Motor neuron (in vitro differentiated cells): ENCODE measurements at regions not wholly inside any gene's neighbourhood (a gene's known extent, or its start where the extent isn't known, plus 50 kb on each side); places are given as distances from the start of the nearest gene placed in this dataset.

Experiments used
- ATAC-seq, 8 experiments: fragments of 200-7000 bp; cut with Tn5 transposase; replicated peaks in 6 of 8; 2 replicates each; pipeline ENCODE4 v1.8.0; 2021; ENCODE audit warnings: mild to moderate bottlenecking in 8 of 8, moderate library complexity in 8 of 8
- H3K27ac ChIP-seq, 2 donors: fragments of 250-450 bp; sonication (Bioruptor Pico); 2 replicates each; pipeline ENCODE4 v1.9.0; 2021; ENCODE audit warnings: antibody characterized with exemption in 2 of 2, mild to moderate bottlenecking in 2 of 2, moderate library complexity in 1 of 2
- H3K4me1 ChIP-seq, 2 donors: fragments of 250-450 bp; sonication (Bioruptor Pico); replicated peaks in 1 of 2; 2 replicates each; pipeline ENCODE4 v1.6.1; 2021; ENCODE audit warnings: antibody characterized with exemption in 2 of 2, mild to moderate bottlenecking in 2 of 2, moderate library complexity in 1 of 2
- H3K4me3 ChIP-seq, 5 donors: fragments of 250-450 bp; sonication (Bioruptor Pico); 2 replicates each; pipeline ENCODE4 v1.9.0; 2021; ENCODE audit warnings: antibody characterized with exemption in 5 of 5, mild to moderate bottlenecking in 5 of 5, moderate library complexity in 4 of 5
- WGBS, 10 experiments: fragments of 450-650 bp; shearing (Covaris generic); methylation state at CpG; one replicate each; pipeline ENCODE4 v1.0.0; 2022; 5-methylcytosine and 5-hydroxymethylcytosine counted together
- in situ Hi-C, 9 experiments: fragments of 400-800 bp; cut with MboI; loops; one replicate each; pipeline ENCODE4 v1.15.0; 2021; ENCODE audit warnings: low sequenced_read_pairs in 9 of 9, low pct_unique_long_range_greater_than_20kb in 2 of 9; ENCODE audit not compliant: unreplicated experiment in 9 of 9

GRCh38 chr13:108031865-108032264 lies 183.5 kb downstream of the LIG4 start:
- 0 to 100% (median 61%) methylated on average over 1 to 4 of the region's 5 CpGs; no CpG with 5 or more reads in 1 of the 10 experiments for WGBS, 10 experiments
- Histone ChIP-seq H3K27ac (no peak overlapping the region), H3K4me1 (peaks cover 6 to 9% of the 10 kb centered on the region in 2 donors), H3K4me3 (no peak overlapping the region)
- peak in 1 of 8 experiments; percentile 60 for ATAC-seq
- in situ Hi-C loops: no loop called here

DNA sequence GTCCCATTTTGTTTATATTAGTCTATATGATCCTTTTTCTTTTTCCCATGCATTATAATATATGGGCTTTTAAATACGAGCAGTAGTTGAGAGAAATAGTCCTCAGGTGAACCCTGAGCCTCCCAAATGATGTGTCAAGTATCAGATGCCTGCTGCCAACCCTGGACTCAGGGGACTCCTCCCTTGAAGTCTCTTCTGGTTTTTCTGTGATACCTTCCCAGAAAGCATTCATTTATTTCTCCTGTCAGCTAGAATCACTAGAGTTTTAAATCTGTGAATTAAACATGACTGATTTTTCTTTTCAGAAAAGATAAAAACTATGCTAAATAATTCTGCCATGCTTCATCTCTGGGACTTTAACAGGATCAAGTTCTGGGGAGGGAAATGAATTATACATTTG lies 184.6 kb downstream of the LIG4 start:
- no peak overlapping the region for H3K4me3 ChIP-seq
- peaks cover 9 to 16% of the 10 kb centered on the region in 2 donors for H3K4me1 ChIP-seq
- ATAC-seq: no peak
- in situ Hi-C loops: no loop called here
- WGBS, 10 experiments: 0 to 100% (median 50%) methylated on average over 1 of the region's 1 CpG; no CpG with 5 or more reads in 3 of the 10 experiments
- no peak overlapping the region for H3K27ac ChIP-seq

DNA sequence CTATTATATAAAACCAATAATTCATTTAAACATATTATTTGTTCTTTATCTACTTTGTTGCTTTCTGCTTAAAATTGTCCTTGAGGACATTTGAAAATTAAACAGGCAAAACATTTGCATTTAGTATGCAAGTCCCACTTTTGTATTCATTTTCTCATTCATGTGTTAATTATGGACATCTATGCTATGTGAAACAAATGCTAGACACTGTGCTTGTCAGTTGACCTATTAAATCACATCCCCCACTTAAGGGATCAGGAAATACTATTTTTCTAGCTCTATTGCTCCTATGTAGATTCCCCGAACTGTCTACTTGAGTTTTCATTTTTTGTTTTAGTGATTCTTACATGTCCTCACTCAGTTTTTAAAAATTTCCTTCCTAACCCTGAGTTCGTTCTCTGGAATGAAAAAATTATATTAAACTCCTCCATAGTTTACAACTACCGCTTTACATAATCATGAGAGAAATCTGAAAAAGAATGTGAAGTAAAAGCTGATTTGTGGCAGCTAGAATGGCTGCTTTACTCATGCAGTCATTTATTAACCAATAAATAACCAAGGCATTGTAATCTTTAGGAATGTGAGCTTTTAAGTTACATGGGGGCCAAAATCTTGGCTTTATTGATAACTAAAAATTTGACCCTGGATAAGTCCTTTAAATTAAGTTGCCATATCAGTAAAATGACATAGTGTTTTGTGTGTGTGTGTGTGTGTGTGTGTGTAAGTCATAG lies 188.5 kb downstream of the LIG4 start:
- H3K4me3 ChIP-seq: no peak overlapping the region
- no peak overlapping the region for H3K27ac ChIP-seq
- H3K4me1 ChIP-seq: peaks cover 9 to 16% of the 10 kb centered on the region in 2 donors
- 0 to 84% (median 49%) methylated on average over 3 of the region's 3 CpGs for WGBS, 10 experiments
- ATAC-seq: peak in 1 of 8 experiments; percentile 50
- in situ Hi-C loops: no loop called here

DNA sequence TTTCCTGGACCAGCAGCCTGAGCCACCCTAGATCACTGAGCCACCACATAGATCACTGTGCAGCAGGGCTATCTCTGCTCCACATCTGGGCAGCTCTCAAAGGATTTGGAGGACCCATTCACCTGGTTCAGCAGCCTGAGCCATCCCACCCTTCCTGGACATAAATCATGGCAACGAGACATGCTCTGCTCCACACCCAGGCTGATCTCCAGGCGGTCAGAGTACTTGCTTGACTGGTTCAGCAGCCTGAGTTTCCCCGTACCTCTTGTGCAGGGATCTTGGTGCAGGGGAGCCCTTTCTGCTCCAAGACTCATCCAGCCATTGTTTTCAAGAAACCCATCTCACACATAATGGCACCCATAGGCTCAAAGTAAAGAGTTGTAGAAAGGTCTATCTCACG lies 195.3 kb downstream of the LIG4 start:
- in situ Hi-C loops: no loop called here
- 0 to 92% (median 71%) methylated on average over 1 to 4 of the region's 4 CpGs; no CpG with 5 or more reads in 1 of the 10 experiments for WGBS, 10 experiments
- H3K27ac ChIP-seq: no peak overlapping the region
- ATAC-seq: no peak
- H3K4me1 ChIP-seq: no peaks in the 10 kb centered on the region
- H3K4me3 ChIP-seq: no peak overlapping the region

- no peak overlapping the region for H3K4me3 ChIP-seq
- no peaks in the 10 kb centered on the region for H3K4me1 ChIP-seq
- H3K27ac ChIP-seq: no peak overlapping the region
- WGBS, 10 experiments: 0 to 100% (median 74%) methylated on average over 1 to 2 of the region's 2 CpGs; no CpG with 5 or more reads in 2 of the 10 experiments
- in situ Hi-C loops: no loop called here
- no peak for ATAC-seq
Measured at GRCh38 chr13:108018371-108018870, 196.9 kb downstream of the LIG4 start.

- ATAC-seq: no peak
- in situ Hi-C loops: no loop called here
- Histone ChIP-seq H3K4me3 (no peak overlapping the region), H3K27ac (no peak overlapping the region), H3K4me1 (no peaks in the 10 kb centered on the region)
- 27 to 95% (median 88%) methylated on average over 6 to 9 of the region's 9 CpGs for WGBS, 10 experiments
Measured at GRCh38 chr13:108006619-108007018, 208.7 kb downstream of the LIG4 start.

DNA sequence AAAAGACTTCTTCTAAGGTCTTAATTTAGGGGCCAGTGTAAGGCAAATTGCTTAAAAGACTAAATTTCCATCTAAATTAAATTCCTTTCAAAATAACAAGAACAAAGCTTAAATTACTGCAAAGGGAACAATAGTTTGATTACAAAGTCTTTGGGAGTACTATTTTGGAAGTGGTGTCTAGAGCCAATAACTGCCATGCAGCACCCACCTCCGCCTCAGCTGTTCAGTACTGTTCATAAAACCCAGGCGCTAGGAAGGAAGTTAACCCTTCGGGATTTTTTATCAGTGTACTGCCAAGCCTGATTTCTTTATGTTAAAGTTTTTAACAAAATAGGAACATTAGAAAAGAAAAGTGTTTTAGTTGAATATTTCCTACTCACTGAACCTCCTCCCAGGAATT lies 210.1 kb downstream of the LIG4 start:
- ATAC-seq: no peak
- Histone ChIP-seq H3K4me1 (no peaks in the 10 kb centered on the region), H3K4me3 (no peak overlapping the region), H3K27ac (no peak overlapping the region)
- 18 to 100% (median 82%) methylated on average over 1 to 3 of the region's 3 CpGs; no CpG with 5 or more reads in 1 of the 10 experiments for WGBS, 10 experiments
- in situ Hi-C loops: no loop called here

GRCh38 chr13:108003626-108004025 lies 211.7 kb downstream of the LIG4 start:
- in situ Hi-C loops: no loop called here

GRCh38 chr13:108000998-108001397 lies 214.3 kb downstream of the LIG4 start:
- no peak for ATAC-seq
- Histone ChIP-seq H3K4me1 (no peaks in the 10 kb centered on the region), H3K4me3 (no peak overlapping the region), H3K27ac (no peak overlapping the region)
- 11 to 100% (median 48%) methylated on average over 1 to 3 of the region's 3 CpGs; no CpG with 5 or more reads in 6 of the 10 experiments for WGBS, 10 experiments
- in situ Hi-C loops: no loop called here

More at GRCh38 chr13:108003626-108004025, 211.7 kb downstream of the LIG4 start:
- H3K4me1 ChIP-seq: no peaks in the 10 kb centered on the region
- no peak overlapping the region for H3K27ac ChIP-seq
- 0 to 100% (median 40%) methylated on average over 1 to 2 of the region's 3 CpGs; no CpG with 5 or more reads in 4 of the 10 experiments for WGBS, 10 experiments
- peak in 3 of 8 experiments; percentile 11 to 94 (median 28) for ATAC-seq
- H3K4me3 ChIP-seq: no peak overlapping the region

DNA sequence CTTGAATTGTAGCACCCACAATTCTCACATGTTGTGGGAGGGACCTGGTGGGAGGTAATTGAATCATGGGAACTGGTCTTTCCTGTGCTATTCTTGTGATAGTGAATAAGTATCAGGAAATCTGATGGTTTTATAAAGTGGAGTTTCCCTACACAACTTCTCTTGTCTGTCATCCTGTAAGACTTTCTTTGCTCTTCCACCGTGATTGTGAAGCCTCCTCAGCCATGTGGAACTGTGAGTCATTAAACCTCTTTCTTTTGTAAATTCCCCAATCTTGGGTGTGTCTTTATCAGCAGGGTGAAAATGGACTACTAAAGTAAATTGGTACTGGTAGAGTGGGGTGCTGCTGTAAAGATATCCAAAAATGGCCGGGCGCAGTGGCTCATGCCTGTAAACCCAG lies 215.6 kb downstream of the LIG4 start:
- in situ Hi-C loops: no loop called here
- Histone ChIP-seq H3K4me3 (no peak overlapping the region), H3K4me1 (no peaks in the 10 kb centered on the region), H3K27ac (no peak overlapping the region)
- ATAC-seq: no peak
- 0 to 100% (median 60%) methylated on average over 1 to 3 of the region's 3 CpGs; no CpG with 5 or more reads in 3 of the 10 experiments for WGBS, 10 experiments

GRCh38 chr13:107994137-107994536 lies 221.2 kb downstream of the LIG4 start:
- ATAC-seq: no peak
- no peak overlapping the region for H3K4me3 ChIP-seq
- in situ Hi-C loops: no loop called here
- H3K4me1 ChIP-seq: no peaks in the 10 kb centered on the region
- no peak overlapping the region for H3K27ac ChIP-seq

DNA sequence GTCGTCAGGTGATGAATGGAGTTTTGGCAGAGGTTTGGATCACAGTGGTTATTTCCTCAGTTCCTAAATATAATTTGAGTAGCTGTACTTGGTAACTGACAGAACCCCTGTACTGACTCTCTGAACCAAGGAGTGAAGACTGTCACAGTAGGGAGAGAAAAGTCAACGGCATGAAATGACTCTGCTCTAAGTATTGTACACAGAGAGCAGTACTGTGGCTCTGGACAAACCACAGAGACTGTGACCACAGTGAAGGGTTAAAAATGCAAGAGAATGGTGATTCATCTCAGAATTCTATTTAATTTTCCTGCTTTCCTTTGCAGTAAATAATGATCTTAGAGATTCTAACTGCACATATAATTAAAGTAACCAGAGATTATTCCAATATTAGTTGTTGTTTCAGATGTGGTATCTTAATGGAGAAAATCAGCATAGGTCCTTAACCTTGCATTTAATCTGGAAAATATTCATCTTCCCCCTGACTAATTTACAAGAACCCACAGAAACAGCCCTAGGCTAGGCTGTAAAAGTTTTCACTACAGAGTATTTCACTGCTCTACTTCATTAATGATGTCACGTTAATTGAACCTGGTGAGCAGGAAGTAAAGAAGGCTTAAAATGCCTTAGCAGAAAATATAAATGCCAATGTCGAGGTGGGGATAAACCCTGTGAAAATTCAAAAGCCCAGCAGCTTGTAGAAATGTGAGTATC lies 221.9 kb downstream of the LIG4 start:
- peak in 3 of 8 experiments; percentile 31 to 94 (median 67) for ATAC-seq
- H3K4me3 ChIP-seq: no peak overlapping the region
- H3K4me1 ChIP-seq: no peaks in the 10 kb centered on the region
- WGBS, 10 experiments: 4 to 83% (median 50%) methylated on average over 1 to 4 of the region's 4 CpGs
- in situ Hi-C loops: no loop called here
- no peak overlapping the region for H3K27ac ChIP-seq

DNA sequence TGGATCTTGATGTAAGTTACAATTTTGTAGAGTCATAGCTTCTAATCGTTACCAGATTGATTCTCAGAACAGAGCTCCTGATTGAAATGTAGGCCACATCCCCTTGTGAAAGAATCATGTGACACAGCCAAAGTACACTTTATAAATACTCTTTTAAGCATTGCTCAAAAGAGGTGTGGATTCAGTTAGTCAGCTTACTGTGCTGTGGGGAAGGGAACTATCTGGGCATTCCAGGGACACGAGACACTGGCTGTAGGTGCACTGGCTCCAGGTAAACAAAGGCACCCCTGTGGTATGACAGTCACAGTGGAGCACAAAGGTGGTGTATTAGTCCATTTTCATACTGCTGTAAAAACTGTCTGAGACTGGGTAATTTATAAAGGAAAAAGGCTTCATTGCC lies 222.8 kb downstream of the LIG4 start:
- 0 to 91% (median 81%) methylated on average over 1 to 2 of the region's 2 CpGs; no CpG with 5 or more reads in 2 of the 10 experiments for WGBS, 10 experiments
- in situ Hi-C loops: no loop called here
- H3K27ac ChIP-seq: no peak overlapping the region
- no peak for ATAC-seq
- no peak overlapping the region for H3K4me3 ChIP-seq
- no peaks in the 10 kb centered on the region for H3K4me1 ChIP-seq
